ENCODE measurements at regions not wholly inside any gene's neighbourhood (a gene's known extent, or its start where the extent isn't known, plus 50 kb on each side); places are given as distances from the start of the nearest gene placed in this dataset.
"Not testable (repeated sequence)": the region's sequence is repeated elsewhere in the genome, so short reads cannot be mapped to it uniquely, and the experiment has no call there.

DNA sequence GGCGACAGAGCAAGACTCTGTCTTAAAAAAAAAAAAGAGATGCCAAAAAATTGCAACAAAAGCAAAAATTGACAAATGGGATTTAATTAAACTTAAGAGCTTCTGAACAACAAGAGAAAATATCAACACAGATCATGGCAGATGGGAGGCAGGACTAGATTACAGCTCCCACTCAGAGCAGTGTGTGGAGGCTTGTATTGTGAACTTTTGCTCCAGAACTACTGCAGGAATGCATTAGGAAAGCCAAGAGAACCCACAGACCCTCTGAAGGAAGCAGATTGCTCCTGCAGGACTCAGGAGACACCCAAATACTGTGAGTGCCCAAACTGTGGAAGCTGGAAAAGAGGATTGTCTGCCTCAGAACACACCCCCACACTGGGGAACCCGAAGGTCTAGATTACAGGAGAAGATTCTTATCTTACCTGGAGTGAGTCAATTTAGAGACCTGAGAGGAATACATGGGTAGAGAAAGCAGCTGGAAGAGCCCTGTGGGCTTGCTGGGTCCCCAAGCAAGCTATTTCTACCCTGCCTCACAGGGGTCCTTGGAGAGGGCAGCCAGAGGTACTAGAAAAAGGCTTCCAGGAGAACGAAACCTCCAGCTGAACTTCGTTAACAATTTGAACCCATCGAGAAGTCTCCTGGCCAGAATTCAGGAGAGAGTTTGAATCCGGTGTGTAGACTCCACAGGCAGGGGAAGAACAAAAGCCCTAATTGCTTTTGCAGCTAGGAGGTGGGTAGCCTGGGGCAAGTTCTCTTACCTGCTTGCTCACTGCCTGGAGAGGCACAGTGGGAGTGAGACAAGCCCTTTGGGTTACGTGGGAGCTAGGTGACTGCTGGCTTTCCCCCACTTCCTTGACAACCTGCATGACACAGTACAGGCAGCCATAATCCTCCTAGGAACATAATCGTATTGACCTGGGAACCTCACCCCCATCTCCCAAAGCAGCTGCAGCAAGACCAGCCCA is 593.4 kb upstream of the RGMB start:
- FAIRE-seq (no peak), DNase-seq (ENCODE audit: insufficient read length, low spot score) (no peak)
- TF ChIP-seq, protein P1, sequence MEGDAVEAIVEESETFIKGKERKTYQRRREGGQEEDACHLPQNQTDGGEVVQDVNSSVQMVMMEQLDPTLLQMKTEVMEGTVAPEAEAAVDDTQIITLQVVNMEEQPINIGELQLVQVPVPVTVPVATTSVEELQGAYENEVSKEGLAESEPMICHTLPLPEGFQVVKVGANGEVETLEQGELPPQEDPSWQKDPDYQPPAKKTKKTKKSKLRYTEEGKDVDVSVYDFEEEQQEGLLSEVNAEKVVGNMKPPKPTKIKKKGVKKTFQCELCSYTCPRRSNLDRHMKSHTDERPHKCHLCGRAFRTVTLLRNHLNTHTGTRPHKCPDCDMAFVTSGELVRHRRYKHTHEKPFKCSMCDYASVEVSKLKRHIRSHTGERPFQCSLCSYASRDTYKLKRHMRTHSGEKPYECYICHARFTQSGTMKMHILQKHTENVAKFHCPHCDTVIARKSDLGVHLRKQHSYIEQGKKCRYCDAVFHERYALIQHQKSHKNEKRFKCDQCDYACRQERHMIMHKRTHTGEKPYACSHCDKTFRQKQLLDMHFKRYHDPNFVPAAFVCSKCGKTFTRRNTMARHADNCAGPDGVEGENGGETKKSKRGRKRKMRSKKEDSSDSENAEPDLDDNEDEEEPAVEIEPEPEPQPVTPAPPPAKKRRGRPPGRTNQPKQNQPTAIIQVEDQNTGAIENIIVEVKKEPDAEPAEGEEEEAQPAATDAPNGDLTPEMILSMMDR (IDR thresholded peaks at IDR 0.05; ENCODE audit: insufficient read depth, missing control alignments), result no peak

GRCh38 chr5:98186128-98186527 is 587.3 kb upstream of the RGMB start:
- TF ChIP-seq, protein P1 (IDR thresholded peaks at IDR 0.05; ENCODE audit: insufficient read depth, missing control alignments), result no peak
- FAIRE-seq (no peak), DNase-seq (ENCODE audit: insufficient read length, low spot score) (no peak)

DNA sequence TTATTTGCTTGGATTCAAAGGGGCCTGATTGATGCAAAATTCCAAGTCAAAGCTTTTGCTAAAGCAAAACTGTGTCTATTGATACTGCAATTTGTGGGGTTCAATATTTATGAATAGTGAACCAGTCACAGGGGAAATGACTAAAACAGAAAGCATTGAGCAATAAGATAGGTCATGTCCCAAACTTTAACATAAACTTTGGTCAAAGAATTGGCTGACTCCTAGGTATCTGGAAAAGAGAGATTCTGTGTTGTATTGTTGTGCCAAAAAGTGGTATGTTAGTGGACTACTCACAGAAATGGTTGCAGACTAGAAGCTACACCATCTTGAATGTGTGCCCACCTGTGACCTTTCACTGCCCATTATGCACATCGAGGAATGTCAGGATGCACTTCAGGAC is 585.5 kb upstream of the RGMB start:
- TF ChIP-seq, protein P1 (IDR thresholded peaks at IDR 0.05; ENCODE audit: insufficient read depth, missing control alignments), result no peak
- FAIRE-seq (no peak), DNase-seq (ENCODE audit: insufficient read length, low spot score) (no peak)

- not testable (repeated sequence) for FAIRE-seq; DNase-seq (ENCODE audit: insufficient read length, low spot score)
These were observed 583.1 kb upstream of the RGMB start for GRCh38 chr5:98190344-98190743.

DNA sequence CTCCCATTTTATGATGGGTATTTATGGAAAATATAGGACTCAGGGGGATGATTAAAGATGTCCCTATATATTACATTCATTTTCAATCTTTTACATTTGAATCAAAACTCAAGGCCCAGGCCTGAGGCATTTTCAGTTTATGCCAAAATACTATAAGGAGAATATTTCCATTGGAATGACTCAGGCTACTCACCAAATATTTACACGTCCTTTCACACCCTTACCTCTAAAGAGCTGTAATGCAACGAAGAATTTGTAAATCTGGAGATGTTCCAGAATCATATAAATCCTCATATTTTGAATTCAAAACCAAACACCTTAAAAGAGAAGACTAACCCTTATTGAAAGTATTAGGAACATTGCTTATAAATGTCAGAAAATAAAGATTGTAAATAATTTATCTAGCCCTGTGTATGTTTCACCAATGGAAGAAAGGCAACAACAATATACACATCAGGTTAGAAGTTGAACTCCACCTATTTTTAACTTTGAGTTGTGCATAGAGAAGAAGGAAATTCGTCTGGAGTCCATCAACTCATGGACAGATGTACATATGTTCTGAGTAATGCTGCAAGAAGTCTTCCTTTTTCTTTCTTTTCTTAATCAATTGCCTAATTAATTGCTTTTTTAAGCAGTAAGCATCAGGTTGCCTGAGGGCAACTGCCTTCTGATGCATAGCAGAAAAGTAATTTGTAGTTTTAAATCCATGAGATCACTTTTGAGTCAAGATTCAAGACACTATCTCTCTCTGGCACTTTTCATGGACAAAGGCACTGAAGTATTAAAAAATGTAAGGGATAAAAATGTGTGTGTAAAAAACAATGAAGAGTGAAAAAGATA is 579.3 kb upstream of the RGMB start:
- no peak for FAIRE-seq
- TF ChIP-seq, protein P1 (IDR thresholded peaks at IDR 0.05; ENCODE audit: insufficient read depth, missing control alignments), result no peak
- DNase-seq (ENCODE audit: insufficient read length, low spot score), result no peak

DNA sequence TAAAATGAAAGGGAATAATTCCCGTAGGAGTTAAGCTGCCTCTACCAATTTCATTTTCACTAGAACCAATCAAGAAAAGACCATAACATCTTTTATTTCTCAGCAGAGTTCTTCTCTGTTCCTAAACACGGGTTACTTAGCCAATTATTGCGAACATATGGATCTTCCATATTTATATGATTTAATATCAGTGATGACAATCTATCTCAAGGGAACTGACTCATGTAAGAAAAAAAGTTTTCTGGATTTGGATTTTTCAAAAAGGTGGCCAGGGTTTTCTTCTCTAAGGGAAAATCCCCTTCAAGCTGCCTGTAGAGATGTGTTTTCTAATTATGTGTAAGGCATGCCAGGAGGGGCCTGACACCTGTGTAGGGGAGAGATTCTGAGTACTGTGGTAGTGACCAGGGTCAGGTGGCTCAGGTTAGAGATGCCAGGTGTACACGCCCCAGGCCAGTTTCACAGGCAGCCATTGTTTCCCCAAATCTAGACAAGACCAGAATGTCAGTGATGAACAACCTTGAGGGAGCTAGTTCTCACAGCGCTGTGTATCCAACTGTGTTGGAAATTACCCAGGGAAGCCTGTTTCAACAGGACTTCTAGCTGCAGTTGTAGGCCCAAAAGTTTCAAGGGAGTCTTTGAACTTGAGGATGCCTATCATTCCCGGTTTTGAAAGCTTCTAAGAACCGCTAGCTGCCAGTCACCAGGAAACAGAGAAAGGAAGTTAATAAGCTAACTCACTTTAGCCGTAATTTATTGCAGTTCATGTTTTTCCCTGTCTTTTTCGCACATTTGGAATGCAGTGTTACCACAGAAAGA is 572.5 kb upstream of the RGMB start:
- no peak for FAIRE-seq
- no peak for DNase-seq (ENCODE audit: insufficient read length, low spot score)
- TF ChIP-seq, protein P1 (IDR thresholded peaks at IDR 0.05; ENCODE audit: insufficient read depth, missing control alignments), result no peak

DNA sequence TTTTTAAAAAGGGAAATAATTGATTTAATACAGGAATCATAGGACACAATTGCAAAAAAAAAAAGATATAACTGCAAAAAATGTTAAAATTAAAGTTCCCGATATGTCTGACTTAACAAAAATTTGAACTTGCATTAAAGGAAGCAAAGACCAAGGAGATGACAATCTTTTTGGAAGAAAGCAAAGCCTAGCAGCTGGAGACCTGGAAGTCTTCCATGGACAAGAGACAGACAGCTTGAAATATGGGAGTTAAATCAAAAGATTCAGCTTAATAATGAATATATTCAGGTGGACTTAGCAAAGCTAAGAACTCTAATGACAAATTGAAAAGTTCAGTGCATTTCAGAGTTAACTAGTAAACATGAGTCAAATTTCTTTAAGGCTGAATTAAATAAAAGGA is 568.7 kb upstream of the RGMB start:
- FAIRE-seq (no peak), DNase-seq (ENCODE audit: insufficient read length, low spot score) (no peak)
- TF ChIP-seq, protein P1 (IDR thresholded peaks at IDR 0.05; ENCODE audit: insufficient read depth, missing control alignments), result no peak
